ENCODE measurements at regions not wholly inside any gene's neighbourhood (a gene's known extent, or its start where the extent isn't known, plus 50 kb on each side); places are given as distances from the start of the nearest gene placed in this dataset.

GRCh38 chr5:110306650-110307049 lies 419.8 kb downstream of the TMEM232 start:
- Histone ChIP-seq H3K9ac (replicated peaks in 1 of 4; ENCODE audit: extremely low read depth in 1 of 4, low read depth in 3 of 4, low read length in 3 of 4) (no peak overlapping the region), H3K18ac (ENCODE audit: extremely low read depth, low read length) (no peak overlapping the region), H2BK120ac (replicated peaks; ENCODE audit: low read depth, low read length) (no peak overlapping the region), H3K4ac (replicated peaks; ENCODE audit: insufficient read length, low read depth, low read length) (no peak overlapping the region), H2AFZ (ENCODE audit: low read length) (no peak overlapping the region), H4K5ac (ENCODE audit: insufficient read length, low read depth, low read length) (no peak overlapping the region), H3K14ac (ENCODE audit: insufficient read length) (no peak overlapping the region), H3K4me1 (replicated peaks in 1 of 4; ENCODE audit: control insufficient read depth in 3 of 4, insufficient read depth in 4 of 4, low read length in 3 of 4) (no peaks in the 10 kb centered on the region), H3K23me2 (ENCODE audit: low read depth, low read length) (no peaks in the 10 kb centered on the region), H3K9me3 (ENCODE audit: insufficient read depth in 2 of 2, low read depth in 1 of 2, low read length in 1 of 2) (no peaks in the 10 kb centered on the region), H2BK20ac (ENCODE audit: low read length) (no peak overlapping the region), H3K56ac (replicated peaks; ENCODE audit: insufficient read length, low read depth, low read length) (no peak overlapping the region), H3K23ac (ENCODE audit: insufficient read length) (no peak overlapping the region), H3K4me2 (ENCODE audit: insufficient read depth in 1 of 2, low read depth in 2 of 2, low read length in 2 of 2) (no peak overlapping the region), H2BK5ac (ENCODE audit: low read depth, low read length) (no peak overlapping the region), H4K20me1 (replicated peaks in 1 of 2; ENCODE audit: control insufficient read depth in 1 of 2, insufficient read depth in 2 of 2, low read length in 2 of 2) (no peaks in the 10 kb centered on the region), H2AK5ac (ENCODE audit: low read depth, low read length) (no peak overlapping the region), H2BK12ac (ENCODE audit: low read depth, low read length) (no peak overlapping the region), H3K79me1 (ENCODE audit: low read depth, low read length) (no peaks in the 10 kb centered on the region), H3K4me3 (ENCODE audit: extremely low read depth in 1 of 4, insufficient read depth in 2 of 4, low read depth in 3 of 4, low read length in 4 of 4) (no peak overlapping the region), H2BK15ac (ENCODE audit: low read length) (no peak overlapping the region), H4K8ac (ENCODE audit: extremely low read depth, insufficient read depth, low read length) (no peak overlapping the region; the same call in 1 of the 2 replicates), H4K91ac (replicated peaks; ENCODE audit: insufficient read length, low read length) (no peak overlapping the region), H3K27me3 (replicated peaks in 1 of 4; ENCODE audit: control insufficient read depth in 3 of 4, extremely low read depth in 1 of 4, insufficient read depth in 3 of 4, low read length in 3 of 4) (no peaks in the 10 kb centered on the region), H3K27ac (ENCODE audit: low read depth, low read length) (no peak overlapping the region), H3K79me2 (ENCODE audit: control insufficient read depth in 1 of 2, insufficient read depth in 2 of 2, low read length in 2 of 2) (no peaks in the 10 kb centered on the region), H3K36me3 (ENCODE audit: control insufficient read depth in 2 of 4, insufficient read depth in 4 of 4, low read length in 3 of 4) (no peaks in the 10 kb centered on the region)
- no peak for TF ChIP-seq BACH1 (IDR thresholded peaks at IDR 0.05; ENCODE audit: low read length)
- TF ChIP-seq NANOG (IDR thresholded peaks at IDR 0.05; ENCODE audit: insufficient read depth, low read depth, low read length, poor library complexity, severe bottlenecking), result no peak
- TF ChIP-seq SP2 (IDR thresholded peaks at IDR 0.05; ENCODE audit: low read length), result no peak
- TF ChIP-seq CBX5 (IDR thresholded peaks at IDR 0.05; ENCODE audit: low read depth, low read length), result no peak
- no peak for TF ChIP-seq GABPA (IDR thresholded peaks at IDR 0.05; ENCODE audit: borderline replicate concordance, insufficient read depth, low read length)
- no peak for TF ChIP-seq SIN3A (conservative IDR thresholded peaks at IDR 0.05 in 1 of 2, IDR thresholded peaks at IDR 0.05 in 1 of 2; ENCODE audit: low read depth in 1 of 2, low read length in 2 of 2)
- TF ChIP-seq KDM5A (IDR thresholded peaks at IDR 0.05; ENCODE audit: low read length), result no peak
- no peak for TF ChIP-seq JUN (IDR thresholded peaks at IDR 0.05; ENCODE audit: low read depth, low read length)
- TF ChIP-seq TEAD4 (IDR thresholded peaks at IDR 0.05; ENCODE audit: low read depth, low read length), result no peak
- 100% methylated on average over 2 of the region's 2 CpGs; no CpG with 5 or more reads in 1 of the 2 experiments for WGBS, 2 experiments (ENCODE audit: extremely low coverage in 1 of 2, insufficient coverage in 1 of 2, insufficient read length in 1 of 2, insufficient replicate concordance in 2 of 2, low coverage in 1 of 2, low lambda C conversion rate in 2 of 2, missing lambda C conversion rate in 1 of 2)
- DNase-seq (ENCODE audit: low read depth in 1 of 2, low spot score in 2 of 2), result no peak
- POLR2A ChIA-PET (ENCODE audit: partially characterized antibody), result no interaction called here
- no peak for FAIRE-seq
- CTCF ChIA-PET (ENCODE audit: partially characterized antibody), result interaction anchor here (0.7 to 1.6 kb wide), 3 partner anchors 26 to 1599 kb away, joined by 3 to 4 read pairs (median 3); no protein-coding TSS in a partner anchor
